ENCODE measurements at regions not wholly inside any gene's neighbourhood (a gene's known extent, or its start where the extent isn't known, plus 50 kb on each side); places are given as distances from the start of the nearest gene placed in this dataset.
"Not testable (repeated sequence)": the region's sequence is repeated elsewhere in the genome, so short reads cannot be mapped to it uniquely, and the experiment has no call there.

GRCh38 chr10:33008499-33009243, 50.6 kb upstream of the ITGB1 start:
- DNase-seq = peak; percentile 35
- no peaks in the 10 kb centered on the region for H3K36me3 ChIP-seq
- no peaks in the 10 kb centered on the region for H3K9me3 ChIP-seq
- no peak overlapping the region for H3K4me3 ChIP-seq
- no peaks in the 10 kb centered on the region for H3K27me3 ChIP-seq

GRCh38 chr10:33007731-33008381, 49.8 kb upstream of the ITGB1 start:
- not testable (repeated sequence) for H3K4me3 ChIP-seq, H3K36me3 ChIP-seq, DNase-seq, H3K9me3 ChIP-seq, H3K27me3 ChIP-seq
